ENCODE measurements at regions not wholly inside any gene's neighbourhood (a gene's known extent, or its start where the extent isn't known, plus 50 kb on each side); places are given as distances from the start of the nearest gene placed in this dataset.

DNA sequence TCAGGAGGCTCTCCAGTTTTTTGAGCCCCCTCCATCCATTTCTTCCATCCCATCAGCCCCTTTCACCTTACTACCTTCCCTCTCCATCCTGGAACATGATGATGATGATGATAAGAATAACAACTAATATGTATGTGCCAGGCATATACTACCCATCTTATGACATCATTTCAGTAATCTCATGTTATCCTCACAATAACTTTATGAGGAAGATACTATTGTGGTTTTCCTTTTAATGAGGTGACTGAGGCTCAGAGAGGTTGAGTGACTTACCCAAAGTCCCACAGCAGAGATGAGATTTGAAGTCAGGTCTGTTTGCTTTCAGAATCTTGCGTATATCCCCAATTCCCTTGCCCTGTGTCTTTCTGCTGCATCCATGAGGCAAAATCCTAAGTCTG lies 55.1 kb downstream of the RTL9 start:
- WGBS, 2 donors (ENCODE audit: extremely low coverage in 2 of 2, insufficient read length in 2 of 2, insufficient replicate concordance in 1 of 2), result no CpG with 5 or more reads among the region's 1 CpG
- Histone ChIP-seq H2BK120ac (ENCODE audit: low read depth, low read length) (no peak overlapping the region), H4K91ac (ENCODE audit: low read depth, low read length, poor library complexity) (no peak overlapping the region), H3K18ac (ENCODE audit: low read length) (no peak overlapping the region), H4K8ac (ENCODE audit: low read depth, low read length) (no peak overlapping the region), H2BK15ac (ENCODE audit: low read length) (no peak overlapping the region), H3K4me1 (ENCODE audit: control insufficient read depth in 2 of 2, insufficient read depth in 1 of 2, low read depth in 1 of 2, low read length in 2 of 2) (peaks cover 0 to 13% of the 10 kb centered on the region in 2 donors), H3K79me1 (ENCODE audit: low read depth, low read length) (no peaks in the 10 kb centered on the region), H3K23ac (ENCODE audit: low read depth, low read length, poor library complexity) (no peak overlapping the region), H3K4ac (ENCODE audit: low read length) (no peak overlapping the region), H2BK5ac (ENCODE audit: low read length) (no peak overlapping the region), H2AFZ (ENCODE audit: low read length) (no peak overlapping the region), H3K9me3 (replicated peaks in 1 of 2; ENCODE audit: control insufficient read depth in 2 of 2, insufficient read depth in 1 of 2, low read depth in 1 of 2, low read length in 2 of 2) (no peaks in the 10 kb centered on the region), H3K27ac (replicated peaks; ENCODE audit: low read length) (no peak overlapping the region), H2BK12ac (ENCODE audit: low read length) (no peak overlapping the region), H3K27me3 (ENCODE audit: control insufficient read depth in 3 of 3, insufficient read depth in 3 of 3, low read depth in 1 of 3, low read length in 3 of 3) (peaks cover 0 to 17% (median 0%) of the 10 kb centered on the region in 3 experiments), H3K36me3 (replicated peaks in 1 of 2; ENCODE audit: control insufficient read depth in 2 of 2, insufficient read depth in 2 of 2, low read length in 2 of 2) (no peaks in the 10 kb centered on the region), H3K9ac (ENCODE audit: low read depth, low read length, poor library complexity) (no peak overlapping the region), H3K4me2 (ENCODE audit: insufficient read depth, low read length, poor library complexity, severe bottlenecking) (no peak overlapping the region), H3K4me3 (ENCODE audit: low read length in 2 of 2) (no peak overlapping the region), H3K14ac (ENCODE audit: low read length) (no peak overlapping the region), H2AK5ac (ENCODE audit: low read depth, low read length) (no peak overlapping the region)
- DNase-seq (ENCODE audit: low spot score), result no peak

DNA sequence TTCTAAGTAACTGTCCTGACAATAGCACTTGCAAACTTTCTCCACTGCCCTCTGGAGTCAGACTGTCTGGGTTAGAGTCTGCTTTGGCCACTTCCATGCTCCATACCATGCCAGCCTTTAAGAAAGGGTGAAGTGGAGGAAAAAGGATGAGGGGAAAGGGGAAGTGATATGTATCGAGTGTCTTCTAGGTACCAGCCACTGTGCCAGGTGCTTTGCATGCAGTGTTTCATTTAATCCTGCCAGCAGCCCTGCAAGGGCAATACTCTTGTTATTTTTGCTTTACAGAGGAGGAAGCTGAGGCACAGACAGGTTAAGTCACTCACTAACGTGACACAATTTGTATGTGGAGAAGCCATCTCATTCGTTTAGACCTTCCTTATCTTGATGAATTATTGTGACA lies 55.6 kb downstream of the RTL9 start:
- no peak overlapping the region for H3K4ac ChIP-seq (ENCODE audit: low read length)
- H3K4me2 ChIP-seq (ENCODE audit: insufficient read depth, low read length, poor library complexity, severe bottlenecking), result no peak overlapping the region
- WGBS, 2 donors (ENCODE audit: extremely low coverage in 2 of 2, insufficient read length in 2 of 2, insufficient replicate concordance in 1 of 2), result no CpG with 5 or more reads among the region's 3 CpGs
- no peak overlapping the region for H3K27ac ChIP-seq (replicated peaks; ENCODE audit: low read length)
- H3K9me3 ChIP-seq (replicated peaks in 1 of 2; ENCODE audit: control insufficient read depth in 2 of 2, insufficient read depth in 1 of 2, low read depth in 1 of 2, low read length in 2 of 2), result no peaks in the 10 kb centered on the region
- no peak overlapping the region for H2BK5ac ChIP-seq (ENCODE audit: low read length)
- no peak overlapping the region for H2BK120ac ChIP-seq (ENCODE audit: low read depth, low read length)
- no peak overlapping the region for H4K91ac ChIP-seq (ENCODE audit: low read depth, low read length, poor library complexity)
- H2AFZ ChIP-seq (ENCODE audit: low read length), result no peak overlapping the region
- H3K14ac ChIP-seq (ENCODE audit: low read length), result no peak overlapping the region
- no peaks in the 10 kb centered on the region for H3K79me1 ChIP-seq (ENCODE audit: low read depth, low read length)
- H3K36me3 ChIP-seq (replicated peaks in 1 of 2; ENCODE audit: control insufficient read depth in 2 of 2, insufficient read depth in 2 of 2, low read length in 2 of 2), result no peaks in the 10 kb centered on the region
- no peak overlapping the region for H2AK5ac ChIP-seq (ENCODE audit: low read depth, low read length)
- H3K23ac ChIP-seq (ENCODE audit: low read depth, low read length, poor library complexity), result no peak overlapping the region
- no peak overlapping the region for H2BK12ac ChIP-seq (ENCODE audit: low read length)
- no peak overlapping the region for H2BK15ac ChIP-seq (ENCODE audit: low read length)
- peaks cover 0 to 12% (median 0%) of the 10 kb centered on the region in 3 experiments for H3K27me3 ChIP-seq (ENCODE audit: control insufficient read depth in 3 of 3, insufficient read depth in 3 of 3, low read depth in 1 of 3, low read length in 3 of 3)
- no peak for DNase-seq (ENCODE audit: low spot score)
- H3K9ac ChIP-seq (ENCODE audit: low read depth, low read length, poor library complexity), result no peak overlapping the region
- H3K4me1 ChIP-seq (ENCODE audit: control insufficient read depth in 2 of 2, insufficient read depth in 1 of 2, low read depth in 1 of 2, low read length in 2 of 2), result peaks cover 0 to 16% of the 10 kb centered on the region in 2 donors
- no peak overlapping the region for H3K4me3 ChIP-seq (ENCODE audit: low read length in 2 of 2)
- no peak overlapping the region for H3K18ac ChIP-seq (ENCODE audit: low read length)
- no peak overlapping the region for H4K8ac ChIP-seq (ENCODE audit: low read depth, low read length)

DNA sequence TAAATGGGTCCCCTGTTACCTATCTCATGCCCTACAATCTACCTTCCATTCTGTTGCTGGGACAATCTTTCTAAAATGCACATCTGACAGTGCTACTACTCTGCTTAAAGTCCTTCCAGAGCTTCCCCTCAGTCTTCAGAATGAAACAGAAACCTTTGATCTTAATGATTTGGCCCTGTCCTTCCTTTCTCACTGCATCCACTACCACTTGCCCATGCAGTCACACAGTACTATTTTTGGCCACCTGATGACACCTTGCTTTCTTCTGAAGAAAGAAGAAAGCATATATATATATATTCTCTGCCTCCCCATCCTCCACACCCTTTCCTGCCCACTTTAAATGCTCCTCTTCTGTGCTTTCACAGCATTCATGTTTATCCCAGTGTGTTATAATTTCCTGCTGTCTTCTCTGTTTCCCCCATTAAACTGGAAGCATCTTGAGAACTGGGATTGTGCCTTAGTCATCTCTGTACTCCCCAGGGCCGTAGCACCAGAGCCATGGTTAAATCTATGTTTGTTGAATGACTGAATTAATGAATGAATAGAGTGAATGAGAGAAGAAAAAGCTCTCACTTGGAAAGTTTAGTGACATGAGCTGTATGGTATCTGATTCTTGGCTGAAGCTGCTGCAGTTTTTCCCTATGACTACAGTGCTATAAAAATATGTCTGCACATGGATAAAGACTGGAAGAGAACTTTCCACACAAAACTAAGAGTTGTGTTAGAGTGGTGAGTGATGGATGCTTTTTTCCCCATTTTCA lies 56.2 kb downstream of the RTL9 start:
- Histone ChIP-seq H3K4me3 (ENCODE audit: low read length in 2 of 2) (no peak overlapping the region), H3K9ac (ENCODE audit: low read depth, low read length, poor library complexity) (no peak overlapping the region), H3K14ac (ENCODE audit: low read length) (no peak overlapping the region), H3K79me1 (ENCODE audit: low read depth, low read length) (no peaks in the 10 kb centered on the region), H4K91ac (ENCODE audit: low read depth, low read length, poor library complexity) (no peak overlapping the region), H2AK5ac (ENCODE audit: low read depth, low read length) (no peak overlapping the region), H2BK5ac (ENCODE audit: low read length) (no peak overlapping the region), H2BK120ac (ENCODE audit: low read depth, low read length) (no peak overlapping the region), H3K4me1 (ENCODE audit: control insufficient read depth in 2 of 2, insufficient read depth in 1 of 2, low read depth in 1 of 2, low read length in 2 of 2) (peaks cover 0 to 16% of the 10 kb centered on the region in 2 donors), H2BK12ac (ENCODE audit: low read length) (no peak overlapping the region), H3K18ac (ENCODE audit: low read length) (no peak overlapping the region), H3K4me2 (ENCODE audit: insufficient read depth, low read length, poor library complexity, severe bottlenecking) (no peak overlapping the region), H4K8ac (ENCODE audit: low read depth, low read length) (no peak overlapping the region), H3K27me3 (ENCODE audit: control insufficient read depth in 3 of 3, insufficient read depth in 3 of 3, low read depth in 1 of 3, low read length in 3 of 3) (peaks cover 0 to 6% (median 0%) of the 10 kb centered on the region in 3 experiments), H3K4ac (ENCODE audit: low read length) (no peak overlapping the region), H3K23ac (ENCODE audit: low read depth, low read length, poor library complexity) (no peak overlapping the region), H3K36me3 (replicated peaks in 1 of 2; ENCODE audit: control insufficient read depth in 2 of 2, insufficient read depth in 2 of 2, low read length in 2 of 2) (no peaks in the 10 kb centered on the region), H3K27ac (replicated peaks; ENCODE audit: low read length) (no peak overlapping the region), H2AFZ (ENCODE audit: low read length) (no peak overlapping the region), H2BK15ac (ENCODE audit: low read length) (no peak overlapping the region), H3K9me3 (replicated peaks in 1 of 2; ENCODE audit: control insufficient read depth in 2 of 2, insufficient read depth in 1 of 2, low read depth in 1 of 2, low read length in 2 of 2) (no peaks in the 10 kb centered on the region)
- WGBS, 2 donors (ENCODE audit: extremely low coverage in 2 of 2, insufficient read length in 2 of 2, insufficient replicate concordance in 1 of 2), result no CpG with 5 or more reads among the region's 1 CpG
- no peak for DNase-seq (ENCODE audit: low spot score)

DNA sequence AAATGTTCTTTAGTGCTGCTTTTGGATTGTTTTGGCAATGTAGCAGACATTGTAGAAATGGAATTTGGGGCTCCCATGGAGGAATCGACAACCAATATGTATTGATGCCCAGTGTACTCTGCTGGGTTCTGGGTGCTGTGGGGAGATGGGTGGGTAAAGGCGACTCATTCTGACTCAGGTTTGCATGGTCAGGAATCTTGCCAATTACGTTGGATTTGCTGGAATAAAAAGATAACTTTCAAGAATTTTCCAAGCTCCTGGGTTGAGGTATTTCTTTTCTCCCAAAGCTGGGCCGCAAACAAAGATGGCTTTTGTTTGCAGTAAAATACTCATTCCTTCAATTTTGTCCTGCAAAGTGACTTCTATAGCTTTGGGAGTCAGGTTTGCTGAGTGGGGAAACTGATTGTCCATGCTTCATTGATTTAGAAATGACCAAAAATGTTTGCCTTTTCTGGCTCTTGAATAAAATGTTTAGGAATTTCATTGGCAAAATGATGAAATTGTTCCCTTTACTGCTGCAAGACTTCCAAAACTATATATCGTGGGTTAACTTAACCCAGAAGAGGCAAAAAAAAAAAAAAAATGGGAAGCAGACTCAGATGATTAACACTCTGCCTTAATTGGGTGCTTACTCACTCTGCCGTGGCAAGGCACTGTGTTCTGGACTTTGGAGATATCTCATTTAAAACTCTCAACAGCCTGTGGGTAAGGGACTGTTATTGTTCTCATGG lies 57.0 kb downstream of the RTL9 start:
- no peak overlapping the region for H2BK120ac ChIP-seq (ENCODE audit: low read depth, low read length)

More for the DNA sequence above, 57.0 kb downstream of the RTL9 start:
- Histone ChIP-seq H3K79me1 (ENCODE audit: low read depth, low read length) (no peaks in the 10 kb centered on the region), H3K4me1 (ENCODE audit: control insufficient read depth in 2 of 2, insufficient read depth in 1 of 2, low read depth in 1 of 2, low read length in 2 of 2) (peaks cover 0 to 16% of the 10 kb centered on the region in 2 donors), H3K23ac (ENCODE audit: low read depth, low read length, poor library complexity) (no peak overlapping the region), H3K4ac (ENCODE audit: low read length) (no peak overlapping the region), H3K36me3 (replicated peaks in 1 of 2; ENCODE audit: control insufficient read depth in 2 of 2, insufficient read depth in 2 of 2, low read length in 2 of 2) (no peaks in the 10 kb centered on the region), H3K4me2 (ENCODE audit: insufficient read depth, low read length, poor library complexity, severe bottlenecking) (no peak overlapping the region), H2AK5ac (ENCODE audit: low read depth, low read length) (no peak overlapping the region), H2BK15ac (ENCODE audit: low read length) (no peak overlapping the region), H3K18ac (ENCODE audit: low read length) (no peak overlapping the region), H3K27me3 (ENCODE audit: control insufficient read depth in 3 of 3, insufficient read depth in 3 of 3, low read depth in 1 of 3, low read length in 3 of 3) (peaks cover 0 to 3% (median 0%) of the 10 kb centered on the region in 3 experiments), H4K8ac (ENCODE audit: low read depth, low read length) (no peak overlapping the region), H2AFZ (ENCODE audit: low read length) (no peak overlapping the region), H3K9ac (ENCODE audit: low read depth, low read length, poor library complexity) (no peak overlapping the region), H3K4me3 (ENCODE audit: low read length in 2 of 2) (no peak overlapping the region), H2BK5ac (ENCODE audit: low read length) (no peak overlapping the region), H2BK12ac (ENCODE audit: low read length) (no peak overlapping the region), H3K14ac (ENCODE audit: low read length) (no peak overlapping the region), H4K91ac (ENCODE audit: low read depth, low read length, poor library complexity) (no peak overlapping the region), H3K27ac (replicated peaks; ENCODE audit: low read length) (peak overlapping the region; percentile 43), H3K9me3 (replicated peaks in 1 of 2; ENCODE audit: control insufficient read depth in 2 of 2, insufficient read depth in 1 of 2, low read depth in 1 of 2, low read length in 2 of 2) (no peaks in the 10 kb centered on the region)
- DNase-seq (ENCODE audit: low spot score), result no peak
- no CpG with 5 or more reads among the region's 6 CpGs for WGBS, 2 donors (ENCODE audit: extremely low coverage in 2 of 2, insufficient read length in 2 of 2, insufficient replicate concordance in 1 of 2)

All from neuronal stem cell (in vitro differentiated cells).